CD14-positive monocyte (primary cell): ENCODE measurements at regions not wholly inside any gene's neighbourhood (a gene's known extent, or its start where the extent isn't known, plus 50 kb on each side); places are given as distances from the start of the nearest gene placed in this dataset.
"Not testable (repeated sequence)": the region's sequence is repeated elsewhere in the genome, so short reads cannot be mapped to it uniquely, and the experiment has no call there.

Source experiments
- DNase-seq, 3 donors: peaks; one replicate each; pipeline ENCODE4 v3.0.0-alpha.2; 2011 to 2022
- H2AFZ ChIP-seq: 2 replicates; pipeline ENCODE4 v1.6.0; 2012; ENCODE audit warnings: mild to moderate bottlenecking, low read depth, low read length, inconsistent platforms; ENCODE audit not compliant: insufficient read depth, poor library complexity, severe bottlenecking
- H3K27ac ChIP-seq, 2 donors: 1 replicate in 1 of 2; 2 replicates in 1 of 2; pipeline ENCODE4 v1.5.1; 2012 to 2013; ENCODE audit warnings: low read length in 2 of 2, control low read depth in 1 of 2, inconsistent platforms in 1 of 2, low read depth in 1 of 2, mild to moderate bottlenecking in 1 of 2
- H3K27me3 ChIP-seq, 2 donors: one replicate each; pipeline versions ENCODE4 v1.6.0 to v1.6.1; 2011 to 2013; ENCODE audit warnings: low read length in 2 of 2; ENCODE audit not compliant: control insufficient read depth in 2 of 2, insufficient read depth in 2 of 2
- H3K36me3 ChIP-seq, 2 donors: replicated peaks in 1 of 2; 1 replicate in 1 of 2; 2 replicates in 1 of 2; pipeline versions ENCODE4 v1.5.1 to v1.6.1; 2012 to 2013; ENCODE audit warnings: low read length in 2 of 2, control low read depth in 1 of 2, inconsistent platforms in 1 of 2, mild to moderate bottlenecking in 1 of 2; ENCODE audit not compliant: insufficient read depth in 2 of 2, control insufficient read depth in 1 of 2
- H3K4me1 ChIP-seq, 2 donors: 1 replicate in 1 of 2; 2 replicates in 1 of 2; pipeline versions ENCODE4 v1.5.1 to v1.6.1; 2012 to 2013; ENCODE audit warnings: low read length in 2 of 2, control low read depth in 1 of 2, inconsistent platforms in 1 of 2, mild to moderate bottlenecking in 1 of 2, moderate library complexity in 1 of 2; ENCODE audit not compliant: insufficient read depth in 2 of 2, control insufficient read depth in 1 of 2
- H3K4me2 ChIP-seq: replicated peaks from 2 replicates; pipeline ENCODE3; 2012; ENCODE audit warnings: low read length, moderate library complexity, mild to moderate bottlenecking; ENCODE audit not compliant: poor library complexity, severe bottlenecking; ENCODE audit errors: extremely low read depth
- H3K4me3 ChIP-seq, 3 experiments: fragments of 200-600 bp in 1 of 3; sonication (generic) in 1 of 3; replicated peaks in 1 of 3; 1 replicate in 2 of 3; 2 replicates in 1 of 3; pipeline ENCODE4 v1.5.1; 2011 to 2013; ENCODE audit warnings: low read length in 3 of 3, mild to moderate bottlenecking in 3 of 3, control low read depth in 2 of 3, low read depth in 2 of 3, inconsistent platforms in 1 of 3, moderate library complexity in 1 of 3
- H3K79me2 ChIP-seq: 2 replicates; pipeline ENCODE4 v1.6.0; 2012; ENCODE audit warnings: mild to moderate bottlenecking, control low read depth, inconsistent platforms, low read length, moderate library complexity; ENCODE audit not compliant: insufficient read depth
- H3K9ac ChIP-seq: 2 replicates; pipeline ENCODE4 v1.6.0; 2017; ENCODE audit warnings: low read length, mild to moderate bottlenecking; ENCODE audit not compliant: insufficient read depth, poor library complexity, severe bottlenecking
- H3K9me3 ChIP-seq, 2 donors: replicated peaks in 1 of 2; 1 replicate in 1 of 2; 2 replicates in 1 of 2; pipeline versions ENCODE4 v1.5.1 to v1.6.1; 2012 to 2013; ENCODE audit warnings: low read length in 2 of 2, control low read depth in 1 of 2; ENCODE audit not compliant: control insufficient read depth in 1 of 2, insufficient read depth in 1 of 2
- H4K20me1 ChIP-seq: 2 replicates; pipeline ENCODE4 v1.6.0; 2012; ENCODE audit warnings: mild to moderate bottlenecking, low read length, control low read depth, moderate library complexity; ENCODE audit not compliant: insufficient read depth
- H3K27ac Mint-ChIP-seq, 7 donors: one replicate each; pipeline ENCODE4 v1.8.0; 2020; ENCODE audit warnings: mild to moderate bottlenecking in 7 of 7, mixed read lengths in 7 of 7, moderate library complexity in 6 of 7, inconsistent platforms in 2 of 7
- H3K27me3 Mint-ChIP-seq, 3 donors: one replicate each; pipeline ENCODE4 v1.8.0; 2021 to 2022; ENCODE audit warnings: low read depth in 3 of 3, mild to moderate bottlenecking in 3 of 3, mixed read lengths in 3 of 3, moderate library complexity in 3 of 3, inconsistent platforms in 1 of 3
- H3K36me3 Mint-ChIP-seq, 2 donors: one replicate each; pipeline ENCODE4 v1.8.0; 2020; ENCODE audit warnings: mixed read lengths in 2 of 2, inconsistent platforms in 1 of 2, mild to moderate bottlenecking in 1 of 2
- H3K4me1 Mint-ChIP-seq: one replicate; pipeline ENCODE4 v1.8.0; 2020; ENCODE audit warnings: mild to moderate bottlenecking, mixed read lengths
- H3K4me3 Mint-ChIP-seq, 2 donors: one replicate each; pipeline ENCODE4 v1.8.0; 2020; ENCODE audit warnings: mild to moderate bottlenecking in 2 of 2, mixed read lengths in 2 of 2, moderate library complexity in 1 of 2
- H3K9me3 Mint-ChIP-seq, 7 donors: one replicate each; pipeline ENCODE4 v1.8.0; 2020 to 2022; ENCODE audit warnings: mixed read lengths in 7 of 7, mild to moderate bottlenecking in 6 of 7, moderate library complexity in 6 of 7, inconsistent platforms in 2 of 7
- CTCF ChIP-seq: fragments of 200-600 bp; IDR thresholded peaks from one replicate; pipeline ENCODE4 v1.8.0; 2022; ENCODE audit warnings: antibody characterized with exemption, mild to moderate bottlenecking
- WGBS: methylation state at CpG from one replicate; pipeline ENCODE4 v1.1.5; 2013; ENCODE audit warnings: missing lambda C conversion rate; ENCODE audit not compliant: insufficient coverage; 5-methylcytosine and 5-hydroxymethylcytosine counted together
- intact Hi-C, 2 donors: fragments of 100-400 bp; cut with micrococcal nuclease; formaldehyde crosslinking; loops; one replicate each; pipeline versions ENCODE4 v1.15.0 to v1.15.1; 2023

DNA sequence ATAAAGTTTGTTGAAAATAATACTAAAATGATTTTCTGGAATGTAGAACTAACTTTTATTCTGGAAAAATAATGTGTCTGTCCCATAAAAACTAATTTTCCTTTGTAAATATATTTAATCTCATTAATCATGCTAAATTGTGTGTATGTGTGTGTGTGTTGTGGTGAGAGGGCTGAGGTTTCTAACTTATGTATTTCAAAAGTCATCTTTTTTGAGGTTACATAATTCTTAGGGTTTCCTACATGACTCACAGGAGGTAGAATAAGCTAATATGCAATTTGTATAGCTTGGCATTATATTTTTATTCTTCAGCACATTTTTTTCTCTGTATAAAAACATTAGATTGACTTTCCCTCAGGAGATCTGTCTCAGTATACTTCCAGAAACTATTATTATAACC is 64.1 kb upstream of the CLVS2 start:
- DNase-seq = no peak
- Mint-ChIP-seq H3K27me3 (peaks cover 0 to 3% (median 2%) of the 10 kb centered on the region in 3 donors), H3K36me3 (no peaks in the 10 kb centered on the region), H3K4me1 (no peaks in the 10 kb centered on the region), H3K9me3 (peaks cover 0 to 13% (median 5%) of the 10 kb centered on the region in 7 donors), H3K27ac (no peak overlapping the region), H3K4me3 (no peak overlapping the region)
- H3K27ac ChIP-seq = no peak overlapping the region
- H3K9ac ChIP-seq = no peak overlapping the region
- peaks cover 0 to 4% of the 10 kb centered on the region in 2 donors for H3K9me3 ChIP-seq
- no peaks in the 10 kb centered on the region for H3K27me3 ChIP-seq
- H3K4me3 ChIP-seq = no peak overlapping the region
- H3K79me2 ChIP-seq = no peaks in the 10 kb centered on the region
- intact Hi-C loops = no loop called here
- no peaks in the 10 kb centered on the region for H3K4me1 ChIP-seq
- H2AFZ ChIP-seq = no peak overlapping the region
- no peak for TF ChIP-seq CTCF
- H4K20me1 ChIP-seq = no peaks in the 10 kb centered on the region
- H3K4me2 ChIP-seq = no peak overlapping the region
- H3K36me3 ChIP-seq = no peaks in the 10 kb centered on the region

DNA sequence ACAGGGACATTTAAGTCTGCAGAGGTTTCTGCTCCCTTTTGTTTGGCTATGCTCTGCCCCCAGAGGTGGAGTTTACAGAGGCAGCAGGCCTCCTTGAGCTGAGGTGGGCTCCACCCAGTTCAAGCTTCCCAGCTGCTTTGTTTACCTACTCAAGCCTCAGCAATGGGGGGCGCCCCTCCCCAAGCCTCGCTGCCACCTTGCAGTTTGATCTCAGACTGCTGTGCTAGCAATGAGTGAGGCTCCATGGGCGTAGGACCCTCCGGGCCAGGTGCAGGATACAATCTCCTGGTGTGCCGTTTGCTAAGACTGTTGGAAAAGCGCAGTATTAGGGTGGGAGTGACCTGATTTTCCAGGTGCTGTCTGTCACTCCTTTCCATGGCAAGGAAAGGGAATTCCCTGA is 51.1 kb upstream of the CLVS2 start:
- H3K27ac ChIP-seq, H3K4me3 ChIP-seq, H3K4me1 ChIP-seq, intact Hi-C loops, H3K4me2 ChIP-seq, H3K9me3 ChIP-seq, H3K4me3 Mint-ChIP-seq, H3K27me3 ChIP-seq, H4K20me1 ChIP-seq, H3K36me3 ChIP-seq, H3K27me3 Mint-ChIP-seq, H3K79me2 ChIP-seq, H3K9ac ChIP-seq, H3K36me3 Mint-ChIP-seq, H3K4me1 Mint-ChIP-seq, H3K27ac Mint-ChIP-seq, H2AFZ ChIP-seq, DNase-seq: not testable (repeated sequence)
- WGBS = 84% methylated on average over 5 of the region's 6 CpGs
- H3K9me3 Mint-ChIP-seq = peaks cover 4 to 12% (median 9%) of the 10 kb centered on the region in 7 donors
